Liver (tissue), 3 donors: ENCODE measurements at regions not wholly inside any gene's neighbourhood (a gene's known extent, or its start where the extent isn't known, plus 50 kb on each side); places are given as distances from the start of the nearest gene placed in this dataset.

ENCODE experiments used
- CTCF ChIP-seq: fragments of 150-350 bp; IDR thresholded peaks from 2 replicates; pipeline ENCODE4 v1.5.1; 2017; ENCODE audit warnings: improper control_type of control experiment, low read depth, low read length; ENCODE audit not compliant: missing input control
- MAX ChIP-seq: IDR thresholded peaks from 2 replicates; pipeline ENCODE4 v1.6.1; 2016; ENCODE audit warnings: antibody characterized with exemption
- REST ChIP-seq: IDR thresholded peaks from 2 replicates; pipeline ENCODE4 v1.6.1; 2016; ENCODE audit warnings: antibody characterized with exemption, mild to moderate bottlenecking
- TAF1 ChIP-seq: conservative IDR thresholded peaks from 2 replicates; pipeline ENCODE4 v1.6.1; 2016; ENCODE audit warnings: antibody characterized with exemption, mild to moderate bottlenecking
- ZBTB33 ChIP-seq: IDR thresholded peaks from 2 replicates; pipeline ENCODE4 v1.6.1; 2016; ENCODE audit warnings: antibody characterized with exemption
- donor health status: healthy.
- donor health status: healthy.

GRCh38 chr14:85115921-85116320 lies 414.0 kb upstream of the FLRT2 start:
- no peak for TF ChIP-seq ZBTB33
- TF ChIP-seq TAF1: no peak
- no peak for TF ChIP-seq CTCF
- TF ChIP-seq MAX: no peak
- TF ChIP-seq REST: no peak
